ENCODE measurements at regions not wholly inside any gene's neighbourhood (a gene's known extent, or its start where the extent isn't known, plus 50 kb on each side); places are given as distances from the start of the nearest gene placed in this dataset.
A peak's percentile ranks its signal among the peaks of the same experiment; 100 is the strongest.
"Not testable (repeated sequence)": the region's sequence is repeated elsewhere in the genome, so short reads cannot be mapped to it uniquely, and the experiment has no call there.

DNA sequence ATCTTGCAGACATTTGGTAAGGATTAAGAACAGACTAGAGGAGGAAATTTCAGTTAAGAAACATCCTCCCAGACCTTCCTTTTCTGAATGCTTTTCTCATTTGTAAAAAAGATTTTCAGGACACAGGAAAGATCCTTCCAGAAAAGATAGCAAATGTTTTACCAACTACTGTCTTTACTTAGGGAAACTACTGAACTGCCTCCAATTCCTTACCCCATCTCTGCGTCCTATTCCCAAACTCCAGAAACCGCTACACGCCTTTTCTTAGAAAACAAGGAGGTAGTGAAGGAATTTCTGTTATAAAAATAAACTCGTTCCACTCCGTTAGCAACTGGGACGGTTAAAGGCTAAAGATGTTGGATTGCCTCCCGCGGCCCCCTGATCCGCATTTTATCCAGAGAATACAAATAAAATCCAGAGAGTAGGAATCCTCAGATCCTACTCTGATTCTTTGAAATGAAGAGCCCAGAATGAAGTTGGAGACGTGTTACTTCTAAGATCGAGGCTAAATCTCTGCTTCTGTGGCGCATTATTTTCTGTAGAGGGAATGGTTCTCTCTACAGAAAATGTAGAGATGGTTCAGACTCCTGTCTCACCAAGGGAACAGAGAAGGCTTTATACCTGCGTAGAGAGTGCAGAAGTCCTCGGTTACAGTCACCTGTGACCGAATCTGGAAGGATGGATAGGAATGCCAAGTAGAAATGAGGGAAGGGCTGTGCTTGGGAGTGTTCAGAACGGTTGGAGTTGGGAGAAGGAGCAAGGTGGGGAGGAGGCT, 133.0 kb downstream of the GPX5 start:
- DNase-seq, result no peak

DNA sequence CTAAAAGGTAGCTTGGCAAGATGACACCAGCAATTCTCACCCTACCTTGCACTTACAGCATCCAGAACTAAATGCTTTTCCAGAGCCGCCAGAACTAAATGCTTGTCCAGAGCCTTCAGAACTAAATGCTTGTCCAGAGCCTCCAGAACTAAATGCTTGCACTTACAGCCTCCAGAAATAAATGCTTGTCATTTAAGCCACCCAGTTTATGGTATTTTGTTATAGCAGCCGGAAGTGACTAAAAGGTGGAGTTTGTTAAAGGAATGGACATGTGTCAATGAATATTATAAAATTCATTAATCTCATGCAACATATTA, 133.5 kb downstream of the GPX5 start:
- DNase-seq, result no peak

DNA sequence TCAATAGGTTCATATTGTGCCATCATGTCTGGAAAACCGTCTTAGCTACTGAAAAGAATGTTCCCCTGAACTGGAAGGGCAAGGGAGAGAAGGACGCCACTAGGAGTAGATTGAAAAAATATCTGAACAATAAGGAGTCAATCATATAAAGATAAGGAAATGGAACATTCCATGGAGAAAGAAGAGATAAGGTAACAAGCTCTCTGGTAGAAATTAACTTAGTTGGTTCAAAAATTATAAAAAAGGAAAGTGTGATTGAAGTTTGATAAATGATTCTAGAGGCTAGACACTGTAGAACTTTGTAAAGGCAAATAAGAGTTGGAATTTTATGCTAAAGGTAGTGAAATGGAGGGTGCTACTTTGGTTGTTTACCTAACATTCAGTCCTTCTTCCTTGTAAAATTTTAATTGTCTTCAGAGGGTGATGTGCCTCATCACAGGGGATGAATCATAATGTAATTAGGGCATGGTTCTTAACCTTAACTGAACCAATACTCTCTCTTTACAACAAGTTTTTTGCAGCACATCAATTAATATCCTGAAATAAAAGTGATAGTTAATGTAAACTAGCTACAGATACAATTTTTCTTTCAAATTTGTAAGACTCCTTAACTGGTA, 135.5 kb downstream of the GPX5 start:
- DNase-seq, result no peak

DNA sequence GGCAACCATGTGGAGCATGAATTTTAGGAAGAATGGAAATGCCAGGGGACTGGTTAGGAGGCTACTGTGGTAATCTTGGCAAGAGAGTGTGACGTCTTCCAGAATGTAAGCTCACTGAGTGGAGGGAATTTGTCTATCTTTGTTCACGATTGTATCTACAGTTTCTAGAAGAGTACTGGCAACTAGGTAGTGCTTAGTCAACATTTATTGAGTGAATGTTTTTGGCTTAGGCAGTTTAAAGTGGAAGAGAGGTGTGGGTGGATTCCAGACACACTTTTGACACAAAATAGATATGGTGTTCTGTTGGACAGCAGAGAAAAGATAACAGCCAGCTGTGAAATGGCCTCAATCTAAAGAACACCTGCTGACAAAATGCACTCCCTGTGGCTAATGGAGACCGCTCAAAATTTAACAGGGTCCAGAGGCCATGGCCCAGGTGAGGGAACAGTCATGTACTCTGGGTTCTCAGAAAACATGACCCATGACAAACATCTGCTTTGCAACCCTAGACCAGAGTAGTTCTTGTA, 139.3 kb downstream of the GPX5 start:
- DNase-seq, result no peak

DNA sequence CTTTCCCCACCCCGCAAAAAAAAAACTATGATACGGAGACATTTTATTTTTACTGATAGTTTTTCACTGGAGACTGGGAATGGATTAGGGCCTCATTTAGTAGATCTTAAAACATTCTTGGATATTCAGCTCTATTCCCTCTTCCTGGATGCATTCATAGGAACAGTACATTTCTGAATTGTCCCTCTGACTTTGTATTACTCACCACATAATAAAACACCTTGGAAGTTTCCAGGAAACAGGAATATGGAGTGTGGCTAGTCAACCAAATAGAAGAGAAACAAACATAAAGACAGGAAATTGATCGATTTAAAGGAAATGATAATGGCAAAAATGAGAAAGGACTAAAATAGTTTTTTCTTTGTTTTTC, 147.7 kb downstream of the GPX5 start:
- DNase-seq, result no peak

DNA sequence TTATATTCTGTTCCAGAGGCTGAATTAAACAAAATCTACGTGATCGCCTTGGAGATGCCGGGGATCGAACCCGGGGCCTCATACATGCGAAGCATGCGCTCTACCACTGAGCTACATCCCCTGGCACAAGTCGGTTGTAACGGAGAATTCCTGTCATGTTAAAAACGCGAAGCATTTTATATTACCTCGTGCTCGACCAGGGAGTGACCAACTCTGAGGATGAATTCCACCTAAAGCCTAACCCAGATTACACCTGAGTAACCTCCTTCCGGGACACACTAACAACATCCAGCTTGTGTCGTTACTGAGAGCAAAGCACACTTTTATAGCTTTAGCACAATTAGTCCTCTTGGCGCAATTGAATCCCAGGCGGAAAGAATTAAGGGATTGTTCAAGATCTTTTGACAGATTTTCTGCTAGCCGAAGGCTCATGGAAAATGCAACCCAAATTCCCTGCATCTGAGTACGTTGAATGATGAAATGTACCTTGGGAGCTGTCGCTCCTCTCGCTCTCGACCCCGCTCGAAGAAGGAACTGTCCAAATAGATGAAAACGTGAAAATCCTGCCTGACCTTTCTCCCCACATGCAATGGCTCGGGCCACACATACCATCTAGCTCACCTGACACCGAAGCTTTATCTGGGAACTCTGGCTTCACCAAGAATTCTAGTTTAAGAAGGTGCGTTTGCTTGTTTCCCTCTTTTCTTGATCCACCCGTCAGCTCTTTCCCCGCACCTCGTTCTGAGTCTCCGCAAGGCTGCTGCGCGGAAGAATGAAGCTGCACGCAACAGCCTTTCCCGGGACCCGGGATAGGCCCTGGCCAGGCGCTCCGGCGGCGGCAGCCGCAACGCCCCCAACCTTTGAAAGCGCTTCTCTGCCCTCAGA, 148.3 kb downstream of the GPX5 start:
- peak; percentile 9 for DNase-seq

GRCh38 chr6:28675600-28675999, 149.9 kb downstream of the GPX5 start:
- DNase-seq, result no peak

DNA sequence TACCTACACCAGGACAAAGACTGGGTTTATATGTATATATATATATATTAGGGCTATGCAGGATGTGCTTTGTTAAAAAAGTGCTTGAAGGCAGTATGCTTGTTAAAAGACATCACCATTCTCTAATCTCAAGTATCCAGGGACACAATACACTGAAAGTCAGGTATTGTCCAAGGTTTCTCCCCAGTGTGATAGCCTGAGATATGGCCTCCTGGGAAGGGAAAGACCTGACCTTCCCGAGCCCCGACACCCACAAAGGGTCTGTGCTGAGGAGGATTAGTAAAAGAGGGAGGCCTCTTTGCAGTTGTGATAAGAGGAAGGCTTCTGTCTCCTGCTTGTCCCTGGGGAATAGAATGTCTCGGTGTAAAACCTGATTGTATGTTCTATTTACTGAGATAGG, 156.9 kb downstream of the GPX5 start:
- DNase-seq, result no peak

GRCh38 chr6:28682956-28683685, 157.4 kb downstream of the GPX5 start:
- DNase-seq, result not testable (repeated sequence)

DNA sequence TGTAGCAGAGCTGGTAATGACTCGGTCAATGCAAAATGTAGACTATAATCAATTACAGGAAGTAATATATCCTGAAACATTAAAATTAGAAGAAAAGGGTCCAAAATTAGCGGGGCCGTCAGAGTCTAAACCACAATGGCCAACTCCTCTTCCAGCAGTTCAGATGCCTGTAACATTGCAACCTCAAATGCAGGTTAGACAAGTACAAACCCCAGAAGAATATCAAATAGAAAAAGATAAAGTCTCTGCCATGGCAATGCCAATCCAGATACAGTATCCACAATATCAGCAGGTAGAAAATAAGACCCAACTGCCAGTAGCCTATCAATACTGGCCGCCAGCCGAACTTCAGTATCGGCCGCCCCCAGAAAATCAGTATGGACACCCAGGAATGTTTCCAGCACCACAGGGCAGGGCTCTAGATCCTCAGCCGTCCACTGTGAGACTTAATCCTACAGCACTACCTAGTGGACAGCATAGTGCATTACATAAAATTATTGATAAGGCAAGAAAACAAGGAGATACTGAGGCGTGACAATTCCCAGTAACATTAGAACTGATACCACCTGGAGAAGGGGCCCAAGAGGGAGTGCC, 158.4 kb downstream of the GPX5 start:
- DNase-seq, result peak; percentile 4

GRCh38 chr6:28685960-28686359, 160.3 kb downstream of the GPX5 start:
- not testable (repeated sequence) for DNase-seq

DNA sequence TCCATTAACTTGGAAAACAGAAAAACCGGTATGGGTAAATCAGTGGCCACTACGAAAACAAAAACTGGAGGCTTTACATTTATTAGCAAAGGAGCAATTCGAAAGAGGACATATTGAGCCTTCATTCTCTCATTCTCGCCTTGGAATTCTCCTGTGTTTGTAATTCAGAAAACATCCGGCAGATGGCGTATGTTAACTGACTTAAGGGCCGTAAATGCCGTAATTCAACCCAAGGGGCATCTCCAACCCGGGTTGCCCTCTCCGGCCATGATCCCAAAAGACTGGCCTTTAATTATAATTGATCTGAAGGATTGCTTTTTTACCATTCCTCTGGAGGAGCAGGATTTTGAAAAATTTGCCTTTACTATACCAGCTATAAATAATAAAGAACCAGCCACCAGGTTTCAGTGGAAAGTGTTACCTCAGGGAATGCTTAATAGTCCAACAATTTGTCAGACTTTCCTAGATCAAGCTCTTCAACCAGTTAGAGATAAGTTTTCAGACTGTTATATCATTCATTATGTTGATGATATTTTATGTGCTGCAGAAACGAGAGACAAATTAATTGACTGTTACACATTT, 160.9 kb downstream of the GPX5 start:
- DNase-seq, result peak; percentile 14

- DNase-seq, result not testable (repeated sequence)
Measured at GRCh38 chr6:28687309-28687981, 161.8 kb downstream of the GPX5 start.

DNA sequence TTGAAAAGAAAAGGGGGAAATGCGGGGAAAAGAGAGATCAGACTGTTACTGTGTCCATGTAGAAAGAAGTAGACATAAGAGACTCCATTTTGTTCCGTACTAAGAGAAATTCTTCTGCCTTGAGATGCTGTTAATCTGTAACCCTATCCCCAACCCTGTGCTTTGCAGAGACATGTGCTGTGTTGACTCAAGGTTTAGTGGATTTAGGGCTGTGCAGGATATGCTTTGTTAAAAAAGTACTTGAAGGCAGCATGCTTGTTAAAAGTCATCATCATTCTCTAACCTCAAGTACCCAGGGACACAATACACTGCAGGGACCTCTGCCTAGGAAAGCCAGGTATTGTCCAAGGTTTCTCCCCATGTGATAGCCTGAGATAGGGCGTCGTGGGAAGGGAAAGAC, 166.3 kb downstream of the GPX5 start:
- DNase-seq, result not testable (repeated sequence)

DNA sequence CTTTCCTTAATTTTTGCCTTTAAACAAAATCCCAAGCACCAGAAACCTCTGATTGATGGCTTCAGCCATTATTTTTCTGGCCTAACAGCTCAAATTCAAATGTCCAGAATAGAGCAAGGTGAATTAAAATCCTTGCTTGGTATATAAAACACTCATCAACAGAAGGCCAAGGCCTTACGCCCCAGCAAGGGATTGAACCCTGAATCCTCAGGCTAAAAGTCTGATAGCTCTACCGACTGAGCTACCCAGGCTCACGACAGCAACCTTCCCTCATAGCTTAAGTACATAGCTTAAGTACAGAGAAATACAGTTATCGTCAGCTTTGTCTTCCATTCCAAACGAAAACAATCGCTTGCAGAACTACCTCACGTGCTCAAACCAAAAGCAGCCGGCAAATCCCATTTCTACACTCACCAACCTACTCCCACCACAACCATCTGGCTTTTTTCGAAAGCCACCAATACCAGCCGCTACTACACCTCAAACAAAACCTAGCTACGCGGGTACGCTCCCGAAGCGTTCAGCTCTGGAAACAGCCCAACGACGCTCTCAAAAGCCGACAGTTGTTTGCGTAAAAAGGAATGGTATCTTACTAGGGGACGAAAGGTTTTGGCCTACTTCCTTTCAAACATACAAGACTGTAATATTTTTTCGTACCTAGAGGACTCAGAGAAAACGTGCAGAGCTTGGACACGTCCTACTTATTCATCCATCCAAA, 167.5 kb downstream of the GPX5 start:
- no peak for DNase-seq

- no peak for DNase-seq
Measured at GRCh38 chr6:28693751-28694443, 168.2 kb downstream of the GPX5 start.

- DNase-seq, result no peak
Measured at GRCh38 chr6:28695715-28696114, 170.0 kb downstream of the GPX5 start.

GRCh38 chr6:28696167-28696566, 170.5 kb downstream of the GPX5 start:
- no peak for DNase-seq

- no peak for DNase-seq
Measured at GRCh38 chr6:28696682-28697081, 171.0 kb downstream of the GPX5 start.

Measured in skin of body (tissue), 1 donor.